AG08396 (cell line): ENCODE measurements at regions not wholly inside any gene's neighbourhood (a gene's known extent, or its start where the extent isn't known, plus 50 kb on each side); places are given as distances from the start of the nearest gene placed in this dataset.

Experiments used
- DNase-seq: peaks from one replicate; pipeline ENCODE4 v3.0.0; 2012; ENCODE audit warnings: low spot score, mixed read lengths

DNA sequence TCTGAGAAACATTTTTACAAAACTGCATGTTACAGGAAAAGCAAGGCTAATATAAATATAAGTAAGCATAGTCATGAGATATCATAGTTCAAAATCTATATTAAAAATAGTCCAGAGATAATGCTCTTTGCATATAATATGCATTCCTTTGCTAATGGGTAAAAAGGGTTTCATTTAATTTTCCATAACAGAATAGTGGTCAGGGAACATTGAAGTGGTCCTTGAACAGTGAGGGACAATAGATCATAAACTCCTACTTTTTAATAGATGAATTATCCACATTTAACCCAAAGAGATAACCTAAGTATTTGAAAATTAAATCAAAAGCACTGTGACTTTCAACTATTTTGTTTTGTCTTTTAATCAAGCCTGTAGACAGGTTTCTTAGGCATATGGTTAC is 243.1 kb upstream of the ADGRB3 start:
- DNase-seq: no peak

DNA sequence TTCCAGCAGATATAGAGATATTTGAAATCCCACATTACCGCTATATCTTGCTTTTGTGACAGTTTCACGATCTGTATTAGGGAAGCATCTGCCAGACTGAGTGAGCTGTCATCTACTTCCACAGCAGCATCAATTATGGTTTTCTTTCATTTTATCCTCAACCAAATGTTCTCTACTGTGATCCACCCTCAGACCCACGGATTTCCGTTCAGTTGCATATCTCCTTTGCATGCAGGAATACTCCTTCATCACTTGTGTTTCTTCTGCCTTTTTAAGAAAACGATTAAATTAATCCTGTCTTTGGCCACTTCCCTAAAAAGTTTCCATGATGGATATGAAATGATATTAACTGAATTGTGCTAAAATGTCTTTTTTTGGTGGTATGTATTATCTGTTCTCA is 262.1 kb upstream of the ADGRB3 start:
- no peak for DNase-seq

DNA sequence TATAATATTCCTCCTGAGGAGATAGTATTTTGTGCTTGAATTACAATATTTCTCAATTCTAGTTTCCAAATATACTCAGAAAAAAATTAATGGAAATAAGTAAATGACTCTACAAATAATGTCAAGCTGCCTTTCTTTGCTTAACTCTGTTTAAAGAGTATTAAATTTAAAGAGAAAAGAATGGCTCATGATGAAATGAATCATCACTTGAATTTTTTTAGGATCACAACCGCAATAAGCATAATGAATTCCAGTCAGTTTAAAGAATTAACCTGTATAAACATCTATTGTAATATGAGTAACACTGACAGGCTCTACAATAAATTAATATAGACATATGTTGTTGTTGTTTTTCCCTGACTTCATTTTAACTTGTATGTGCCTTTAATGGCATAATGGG is 266.2 kb upstream of the ADGRB3 start:
- DNase-seq: no peak

DNA sequence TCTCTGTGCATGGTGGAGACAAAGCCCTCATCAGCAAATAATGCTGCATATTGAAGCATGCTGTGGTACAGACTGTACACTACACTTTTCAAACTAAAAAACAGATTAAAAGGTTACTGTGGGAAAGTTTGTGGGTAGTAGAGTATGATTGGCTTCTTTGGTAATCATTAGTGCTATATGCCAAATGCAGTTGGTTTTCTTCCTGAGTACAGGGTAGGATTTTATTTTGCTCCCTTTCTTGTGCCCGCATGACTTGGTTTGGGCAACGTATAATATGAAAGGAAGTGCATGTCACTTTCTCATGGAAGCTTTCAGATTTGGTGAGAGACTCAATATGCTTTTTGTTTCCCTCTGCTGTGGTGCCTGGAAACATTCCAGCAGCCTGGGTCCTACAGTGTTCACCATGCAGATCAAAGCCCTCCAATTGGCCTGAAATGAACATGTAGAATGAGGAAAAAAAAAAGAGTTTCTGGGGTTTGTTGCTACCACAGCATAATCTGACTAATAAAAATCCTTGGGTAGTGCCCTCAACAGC is 270.7 kb upstream of the ADGRB3 start:
- DNase-seq: no peak

DNA sequence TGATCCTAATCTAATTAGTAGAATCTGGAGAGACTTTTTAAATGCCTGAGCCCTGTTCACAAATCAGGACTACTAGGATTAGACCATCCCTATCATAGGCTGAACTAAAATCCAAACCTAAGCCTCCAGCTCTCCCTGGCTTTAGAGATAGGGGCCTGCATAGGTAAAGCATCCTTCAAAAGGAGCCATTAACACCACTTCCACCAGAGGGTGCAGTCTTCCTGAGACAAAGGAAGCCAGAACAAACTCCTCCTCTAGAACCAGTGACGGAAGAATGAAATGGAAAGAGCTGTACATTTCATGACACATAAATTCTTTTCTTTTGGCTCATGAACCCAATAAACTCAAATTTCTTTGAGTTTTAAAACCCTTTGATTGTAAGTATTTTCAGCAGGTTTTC is 291.2 kb upstream of the ADGRB3 start:
- peak; percentile 22 for DNase-seq

DNA sequence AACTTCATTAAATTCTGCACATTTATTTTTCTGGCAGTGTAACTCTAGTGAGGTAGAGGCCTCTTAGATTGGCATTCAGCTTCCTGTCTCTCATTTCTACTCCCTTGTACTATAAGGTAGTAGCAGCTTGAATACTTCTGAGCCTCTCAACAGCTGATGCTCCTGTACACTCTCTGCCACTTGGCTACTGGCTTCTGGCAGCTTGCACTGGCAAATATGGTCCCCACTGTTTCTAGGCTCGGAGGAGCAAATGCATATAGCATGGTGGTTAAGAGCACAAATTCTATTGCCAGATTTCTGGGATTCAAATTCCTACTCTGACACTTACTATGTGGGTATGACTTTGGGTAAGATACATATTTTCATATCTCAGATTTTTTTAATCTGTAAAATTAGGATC is 292.8 kb upstream of the ADGRB3 start:
- no peak for DNase-seq

DNA sequence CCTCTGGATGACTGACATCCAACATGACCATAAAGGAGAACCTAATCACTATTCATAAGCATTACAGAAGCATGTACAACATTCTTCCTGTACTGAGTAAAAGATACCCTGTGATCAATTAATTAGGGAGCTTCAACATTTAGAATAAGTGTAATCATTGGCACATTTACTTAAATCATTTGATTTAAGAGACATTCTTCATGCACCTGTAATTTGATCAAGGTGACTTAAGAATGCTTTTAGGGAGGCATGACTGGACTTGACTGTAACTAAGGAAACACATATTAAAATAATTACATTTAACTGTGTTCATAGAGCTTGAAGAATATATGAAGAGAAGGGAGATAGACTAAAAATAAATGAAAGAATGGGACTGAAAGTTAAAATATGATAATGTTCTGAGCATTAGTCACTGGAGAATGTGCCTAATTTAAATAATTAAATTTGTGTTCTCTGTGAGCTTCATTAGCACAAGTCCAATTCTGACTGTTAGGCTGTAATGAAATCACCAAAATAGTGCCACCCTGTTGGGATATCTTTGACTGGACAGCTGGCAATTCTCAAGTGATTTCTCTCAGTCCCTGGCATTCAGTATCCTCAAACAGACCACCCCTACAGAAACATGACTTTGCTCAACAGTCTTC is 295.5 kb upstream of the ADGRB3 start:
- no peak for DNase-seq

DNA sequence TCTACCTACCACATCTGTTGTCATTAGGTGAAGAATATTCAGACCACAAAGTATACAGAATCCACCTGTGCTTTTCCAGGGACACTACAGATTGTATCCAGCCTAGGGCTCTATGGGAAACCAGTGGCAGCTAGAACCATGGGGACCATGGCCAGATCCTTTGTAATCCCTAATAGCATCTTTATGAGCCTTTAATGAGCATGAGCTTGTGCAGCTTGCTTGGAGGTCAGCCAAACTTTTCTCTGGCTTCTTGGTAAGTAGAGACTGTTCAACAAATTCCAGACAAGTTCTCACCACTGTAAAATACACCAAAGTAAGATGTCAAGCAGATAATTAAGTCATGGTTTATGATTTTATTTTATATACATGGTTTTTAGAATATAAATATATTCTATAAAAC is 301.6 kb upstream of the ADGRB3 start:
- no peak for DNase-seq

DNA sequence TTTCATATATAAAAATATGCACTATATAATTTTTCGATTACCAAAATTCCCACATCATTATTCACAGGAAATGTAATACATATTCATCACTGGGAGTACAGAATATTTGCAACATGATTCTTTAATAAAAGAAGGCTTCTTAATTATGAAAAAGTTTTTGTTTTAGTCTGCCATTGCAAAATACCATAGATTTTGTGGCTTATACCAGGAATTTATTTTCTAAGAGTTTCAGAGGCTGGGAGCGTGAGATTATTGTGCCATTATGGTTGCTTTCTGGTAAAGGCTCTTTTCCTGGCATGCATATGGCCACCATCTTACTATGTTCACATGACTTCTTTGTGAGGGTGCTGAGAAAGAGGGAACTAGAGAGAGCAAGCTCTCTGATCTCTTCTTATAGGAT is 306.9 kb upstream of the ADGRB3 start:
- DNase-seq: no peak

DNA sequence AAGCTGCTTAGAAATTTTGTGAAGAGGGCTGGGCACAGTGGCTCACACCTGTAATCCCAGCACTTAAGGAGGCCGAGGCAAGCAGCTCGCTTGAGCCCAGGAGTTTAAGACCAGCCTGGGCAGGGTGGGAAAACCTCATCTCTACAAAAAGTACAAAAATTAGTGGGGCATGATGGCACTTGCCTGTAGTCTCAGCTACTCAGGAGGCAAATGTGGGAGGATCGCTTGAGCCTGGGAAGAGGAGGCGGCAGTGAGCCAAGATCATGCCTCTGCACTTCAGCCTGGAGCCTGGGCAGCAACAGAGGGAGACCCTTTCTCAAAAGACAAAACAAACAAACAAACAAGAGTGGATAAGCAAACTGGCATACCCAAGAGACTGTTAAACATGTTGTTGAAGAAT is 308.3 kb upstream of the ADGRB3 start:
- no peak for DNase-seq

DNA sequence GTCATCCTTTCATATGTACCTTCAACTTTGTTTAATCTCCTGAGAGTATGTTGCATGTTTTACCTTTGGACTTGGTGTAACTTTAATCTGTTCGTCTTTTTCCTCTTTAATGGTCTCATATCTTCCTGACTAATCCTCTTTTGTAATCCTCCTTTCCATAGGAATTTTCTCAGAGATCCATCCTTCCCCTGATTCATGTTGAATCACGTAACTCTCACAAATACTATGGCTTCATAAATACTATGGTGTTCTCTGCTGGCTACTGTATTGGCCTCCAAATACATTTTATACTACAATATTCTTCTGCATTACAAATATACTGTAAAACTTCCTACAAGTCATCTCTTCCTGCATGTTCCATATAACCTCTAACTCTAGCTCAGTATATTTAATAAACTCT is 317.7 kb upstream of the ADGRB3 start:
- no peak for DNase-seq

DNA sequence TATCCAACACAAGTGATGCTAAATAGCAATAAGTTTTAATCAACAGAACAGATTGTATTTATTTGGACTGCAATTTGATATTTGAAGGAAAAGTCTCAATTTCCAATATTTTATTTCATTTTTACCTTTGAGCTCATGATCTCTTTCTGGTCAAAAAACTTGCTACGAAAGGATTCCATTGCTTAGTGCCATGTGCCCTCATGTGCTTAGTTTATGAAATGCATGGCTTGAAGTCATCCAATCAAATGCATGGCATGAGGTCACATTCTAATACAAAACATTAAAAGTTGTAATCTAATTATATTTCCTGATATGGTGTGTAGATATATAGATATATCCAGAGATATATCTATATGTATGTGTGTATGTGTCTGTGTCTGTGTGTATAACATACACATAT is 321.2 kb upstream of the ADGRB3 start:
- peak; percentile 1 for DNase-seq

DNA sequence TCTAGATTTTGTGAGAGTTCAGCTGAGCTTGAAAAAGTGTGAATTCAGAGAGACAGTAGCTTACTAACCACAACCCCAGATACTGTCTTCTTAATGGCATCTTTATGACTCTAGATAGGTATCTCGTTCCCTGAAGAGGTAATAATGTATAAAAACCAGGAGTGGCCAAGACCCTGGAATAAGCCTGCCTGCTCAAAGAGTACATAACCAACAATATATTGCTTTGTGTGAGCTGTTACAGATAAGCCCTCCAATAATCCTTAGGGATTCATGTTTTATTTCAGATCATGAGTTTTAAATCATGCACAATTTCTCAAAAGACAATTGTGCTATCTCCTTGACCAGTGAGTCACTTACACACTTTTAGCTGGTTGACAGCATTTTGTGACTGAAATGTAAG is 327.8 kb upstream of the ADGRB3 start:
- no peak for DNase-seq

DNA sequence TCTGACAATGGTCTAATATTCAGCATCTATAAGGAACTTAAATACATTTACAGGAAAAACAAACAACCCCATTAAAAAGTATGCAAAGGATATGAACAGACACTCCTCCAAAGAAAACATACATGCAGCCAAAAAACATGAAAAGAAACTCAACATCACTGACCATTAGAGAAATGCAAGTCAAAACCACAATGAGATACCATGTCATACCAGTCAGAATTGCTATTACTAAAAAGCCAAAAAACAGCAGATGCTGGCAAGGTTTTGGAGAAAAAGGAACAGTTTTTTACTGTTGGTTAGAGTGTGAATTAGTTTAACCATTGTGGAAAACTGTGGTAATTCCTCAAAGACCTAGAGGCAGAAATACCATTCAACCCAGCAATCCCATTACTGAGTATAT is 339.0 kb upstream of the ADGRB3 start:
- DNase-seq: no peak

DNA sequence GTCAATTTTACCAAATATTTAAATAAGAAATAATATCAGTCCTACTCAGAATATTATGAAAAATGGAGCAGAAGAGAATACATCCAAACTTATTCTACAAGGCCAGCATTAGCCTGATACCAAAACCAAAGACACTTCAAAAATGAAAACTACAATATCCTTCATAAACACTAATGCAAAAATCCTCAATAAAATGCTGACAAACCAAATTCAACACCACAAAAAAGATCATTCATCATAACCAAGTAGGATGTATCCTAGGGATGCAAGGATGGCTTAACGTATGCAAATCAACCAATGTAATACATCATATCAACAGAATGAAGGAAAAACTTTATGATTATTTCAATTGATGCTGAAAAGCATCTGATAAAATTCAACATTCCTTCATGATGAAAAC is 352.4 kb upstream of the ADGRB3 start:
- no peak for DNase-seq

DNA sequence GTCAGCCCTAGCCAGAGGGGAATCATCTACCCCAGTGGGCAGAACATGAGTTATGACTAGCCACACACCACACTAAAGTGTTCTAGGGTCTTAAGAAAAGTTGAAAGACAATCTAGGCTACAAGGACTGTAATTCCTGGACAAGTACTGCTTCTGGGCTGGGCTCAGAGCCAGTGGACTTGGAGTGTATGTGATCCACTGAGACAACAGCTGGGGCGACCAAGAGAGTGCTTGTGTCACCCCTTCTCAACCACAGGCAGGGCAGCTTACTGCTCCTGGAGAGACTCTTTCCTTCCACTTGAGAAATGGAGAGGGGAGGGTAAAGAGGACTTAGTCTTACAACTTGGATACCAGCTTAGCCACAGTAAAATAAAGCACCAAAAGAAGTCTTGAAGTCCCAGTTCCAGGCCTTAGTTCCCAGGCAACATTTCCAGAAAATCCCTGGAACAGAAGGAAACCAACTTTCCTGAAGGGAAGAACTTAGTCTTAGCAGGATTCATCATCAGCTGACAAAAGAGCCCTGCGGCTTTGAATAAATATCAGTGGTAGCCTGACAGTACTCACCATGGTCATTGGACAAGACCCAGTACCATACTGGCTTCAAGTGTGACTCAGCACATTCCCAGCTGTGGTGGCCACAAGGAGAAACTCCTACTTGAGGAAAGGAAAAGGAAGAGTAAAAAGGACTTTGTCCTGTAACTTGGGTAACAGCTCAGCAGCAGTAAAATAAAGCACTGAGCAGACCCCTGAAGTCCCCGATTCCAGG is 355.1 kb upstream of the ADGRB3 start:
- DNase-seq: peak; percentile 6

DNA sequence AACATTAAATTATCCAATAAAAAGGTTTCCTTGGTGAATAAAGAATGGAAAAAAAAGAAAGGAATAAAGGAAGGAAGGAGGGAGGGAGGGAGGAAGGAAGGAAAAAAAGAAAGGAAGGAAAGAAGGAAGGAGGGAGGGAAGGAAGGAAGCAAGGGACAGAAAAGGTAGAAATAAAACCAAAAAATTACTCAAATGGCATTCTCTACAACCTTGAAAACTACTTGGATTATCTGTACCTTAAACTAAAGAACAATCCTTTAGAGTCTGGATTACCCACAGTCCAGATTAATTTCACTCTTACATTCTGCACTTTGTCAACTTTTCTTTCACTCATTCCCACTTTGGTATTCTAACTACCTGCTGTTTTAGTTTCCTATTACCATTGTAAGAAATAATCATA is 361.8 kb upstream of the ADGRB3 start:
- DNase-seq: no peak

DNA sequence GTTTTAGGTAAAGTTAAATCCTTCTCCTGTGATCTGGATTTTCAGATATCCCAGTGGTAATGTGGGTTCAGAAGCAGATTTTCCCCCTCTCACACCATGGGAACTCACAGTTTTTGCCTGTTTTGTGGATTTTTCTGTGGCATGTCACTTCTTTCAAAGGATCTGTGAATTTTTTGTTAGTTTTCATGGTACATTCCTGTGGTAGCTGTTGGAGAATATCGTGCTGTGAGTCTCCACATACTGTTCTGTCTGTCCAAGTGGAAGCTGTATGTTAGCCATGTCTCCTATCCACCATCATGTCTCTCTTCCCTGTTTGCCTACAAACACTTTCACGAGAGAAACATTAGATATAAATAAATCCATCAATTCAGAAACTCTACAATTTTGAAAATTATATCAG is 378.7 kb upstream of the ADGRB3 start:
- no peak for DNase-seq

DNA sequence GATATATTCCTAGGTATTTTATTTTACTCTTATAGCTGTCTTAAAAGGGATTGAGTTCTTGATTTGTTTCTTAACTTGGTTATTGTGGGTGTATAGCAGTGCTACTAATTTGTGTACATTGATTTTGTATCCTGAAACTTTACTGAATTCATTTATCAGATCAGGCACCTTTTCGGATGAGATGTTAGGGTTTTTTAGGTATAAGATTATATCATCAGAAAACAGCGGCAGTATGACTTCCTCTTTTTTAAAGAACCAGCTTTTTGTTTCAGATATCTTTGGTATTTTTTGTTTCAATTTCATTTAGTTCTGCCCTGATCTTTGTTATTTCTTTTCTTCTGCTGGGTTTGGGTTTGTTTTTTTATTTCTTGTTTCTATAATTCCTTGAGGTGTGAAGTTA is 382.4 kb upstream of the ADGRB3 start:
- no peak for DNase-seq

DNA sequence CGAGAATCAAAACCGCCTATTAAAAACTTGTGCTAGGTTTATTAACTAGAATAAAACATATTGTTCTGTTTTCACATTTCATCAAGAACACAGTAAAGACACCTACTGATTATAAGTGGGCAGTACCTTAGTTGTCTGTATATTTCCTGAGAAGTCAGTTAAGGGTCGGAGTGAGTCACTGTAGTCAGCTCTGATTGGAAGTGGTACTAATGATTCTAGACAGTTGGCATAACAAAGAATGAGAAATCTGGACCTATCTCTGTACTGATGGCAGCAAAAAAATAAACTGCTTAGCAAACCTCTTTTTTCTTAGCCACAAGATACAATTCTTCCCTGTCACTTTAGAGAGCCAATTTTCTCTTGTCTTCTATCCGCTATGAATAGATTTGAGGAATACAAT is 387.3 kb upstream of the ADGRB3 start:
- DNase-seq: no peak

DNA sequence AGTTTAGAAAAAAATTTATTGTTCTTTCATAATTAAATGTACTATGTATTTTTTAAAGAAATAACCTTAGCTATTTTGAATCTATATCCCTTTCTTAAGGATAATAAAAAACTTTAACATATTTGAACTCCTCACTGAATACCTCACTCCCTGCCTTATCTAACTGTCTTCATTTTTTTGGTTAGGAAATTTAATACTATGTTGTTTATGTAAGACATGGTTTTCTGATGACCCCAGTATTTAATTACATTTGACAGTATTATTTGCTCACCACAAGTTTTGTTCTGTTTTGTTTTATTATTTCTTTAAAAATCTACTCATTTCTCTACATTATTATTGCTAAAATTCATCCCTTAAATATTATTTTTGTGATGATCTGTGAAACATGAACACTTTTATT is 394.4 kb upstream of the ADGRB3 start:
- no peak for DNase-seq

DNA sequence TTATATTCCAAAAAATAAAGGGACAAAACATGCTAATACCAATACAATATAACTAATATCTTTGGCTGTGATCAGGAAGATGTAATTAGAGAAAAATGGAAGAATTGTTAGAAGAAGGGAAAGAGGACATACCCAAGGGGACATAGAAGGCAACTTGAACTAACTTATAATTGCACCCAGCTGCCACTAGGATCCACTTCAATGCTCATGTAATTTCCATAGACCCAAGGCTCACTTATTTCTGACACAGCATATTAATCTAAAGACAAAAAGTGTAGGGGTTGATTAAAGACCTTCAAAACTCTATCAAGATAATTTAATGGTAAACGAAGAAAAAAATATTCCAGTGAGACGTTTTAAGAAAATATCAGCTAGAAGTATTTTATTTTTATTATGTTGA is 396.0 kb upstream of the ADGRB3 start:
- no peak for DNase-seq

DNA sequence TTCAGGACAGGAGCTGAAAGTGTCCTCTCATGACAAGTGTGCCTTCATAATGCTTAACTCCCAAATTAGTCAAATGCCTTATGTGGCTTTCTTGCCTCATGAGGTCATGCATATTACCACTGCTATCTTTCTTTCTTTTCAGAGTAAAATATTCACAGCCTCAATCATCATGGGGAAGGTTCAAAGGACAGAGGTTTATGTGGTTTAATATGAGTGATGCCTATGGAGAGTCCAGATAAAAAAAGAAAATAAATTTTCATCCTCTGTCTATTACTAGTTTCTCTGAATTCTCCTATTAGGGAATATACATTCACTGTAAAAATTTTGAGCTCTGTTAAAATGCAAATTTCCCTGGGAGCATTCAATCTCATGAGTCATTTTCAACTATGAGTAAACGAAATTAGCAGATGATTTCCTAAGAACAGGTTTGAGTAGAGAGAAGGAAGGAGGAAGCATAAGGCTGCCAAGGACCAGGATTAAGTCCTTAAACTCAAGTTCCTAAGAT is 396.9 kb upstream of the ADGRB3 start:
- DNase-seq: no peak

DNA sequence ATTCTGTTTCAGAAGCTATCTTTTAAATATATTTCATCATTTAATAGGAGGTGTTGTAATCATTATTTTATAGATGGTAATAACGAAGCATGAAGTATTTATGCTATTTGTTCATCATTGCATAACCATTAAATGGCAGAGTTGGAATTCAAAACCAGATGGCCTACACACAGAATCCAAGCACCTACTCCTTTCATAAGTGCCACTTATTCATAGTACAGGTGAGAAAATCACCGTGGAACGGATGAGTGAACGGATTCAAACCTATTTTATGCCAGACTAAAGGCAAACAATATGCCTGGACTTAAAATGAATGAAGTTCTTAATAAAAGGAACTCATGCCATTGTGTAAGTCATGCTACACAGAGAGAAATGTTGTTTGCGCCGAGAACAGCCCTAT is 397.9 kb upstream of the ADGRB3 start:
- no peak for DNase-seq
